ENCODE measurements at regions not wholly inside any gene's neighbourhood (a gene's known extent, or its start where the extent isn't known, plus 50 kb on each side); places are given as distances from the start of the nearest gene placed in this dataset.

DNA sequence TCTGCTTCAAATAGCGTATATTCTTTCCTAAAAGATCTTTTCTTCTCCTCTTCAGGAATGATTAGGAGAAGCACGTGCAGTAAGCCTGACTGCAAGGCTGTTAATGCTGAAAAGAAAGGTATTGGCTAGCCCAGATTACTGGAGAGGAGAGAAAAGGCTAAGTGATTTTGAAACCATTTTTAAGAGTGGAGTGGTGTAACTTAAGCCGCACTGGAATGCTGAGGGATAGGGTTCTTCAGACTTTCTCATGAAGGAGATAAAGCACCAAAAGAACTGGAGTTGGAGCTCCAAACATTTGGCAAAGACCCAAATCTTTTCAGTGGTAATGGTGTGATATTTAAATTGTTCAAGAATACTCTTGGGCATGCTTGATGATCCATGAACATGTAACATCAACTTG lies 388.3 kb downstream of the COG6 start:
- TF ChIP-seq, protein P1, sequence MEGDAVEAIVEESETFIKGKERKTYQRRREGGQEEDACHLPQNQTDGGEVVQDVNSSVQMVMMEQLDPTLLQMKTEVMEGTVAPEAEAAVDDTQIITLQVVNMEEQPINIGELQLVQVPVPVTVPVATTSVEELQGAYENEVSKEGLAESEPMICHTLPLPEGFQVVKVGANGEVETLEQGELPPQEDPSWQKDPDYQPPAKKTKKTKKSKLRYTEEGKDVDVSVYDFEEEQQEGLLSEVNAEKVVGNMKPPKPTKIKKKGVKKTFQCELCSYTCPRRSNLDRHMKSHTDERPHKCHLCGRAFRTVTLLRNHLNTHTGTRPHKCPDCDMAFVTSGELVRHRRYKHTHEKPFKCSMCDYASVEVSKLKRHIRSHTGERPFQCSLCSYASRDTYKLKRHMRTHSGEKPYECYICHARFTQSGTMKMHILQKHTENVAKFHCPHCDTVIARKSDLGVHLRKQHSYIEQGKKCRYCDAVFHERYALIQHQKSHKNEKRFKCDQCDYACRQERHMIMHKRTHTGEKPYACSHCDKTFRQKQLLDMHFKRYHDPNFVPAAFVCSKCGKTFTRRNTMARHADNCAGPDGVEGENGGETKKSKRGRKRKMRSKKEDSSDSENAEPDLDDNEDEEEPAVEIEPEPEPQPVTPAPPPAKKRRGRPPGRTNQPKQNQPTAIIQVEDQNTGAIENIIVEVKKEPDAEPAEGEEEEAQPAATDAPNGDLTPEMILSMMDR (conservative IDR thresholded peaks at IDR 0.05 in 1 of 2, IDR thresholded peaks at IDR 0.05 in 1 of 2; ENCODE audit: low read depth in 1 of 2, low read length in 2 of 2), result no peak
- TF ChIP-seq EZH2 (IDR thresholded peaks at IDR 0.05; ENCODE audit: low read length, missing control alignments), result no peak

Data from fibroblast of lung (primary cell).